ENCODE measurements at regions not wholly inside any gene's neighbourhood (a gene's known extent, or its start where the extent isn't known, plus 50 kb on each side); places are given as distances from the start of the nearest gene placed in this dataset.

GRCh38 chr11:134617360-134617759 lies 205.3 kb upstream of the B3GAT1 start:
- TF ChIP-seq POLR2A (IDR thresholded peaks at IDR 0.05): no peak
- TF ChIP-seq, protein P1, sequence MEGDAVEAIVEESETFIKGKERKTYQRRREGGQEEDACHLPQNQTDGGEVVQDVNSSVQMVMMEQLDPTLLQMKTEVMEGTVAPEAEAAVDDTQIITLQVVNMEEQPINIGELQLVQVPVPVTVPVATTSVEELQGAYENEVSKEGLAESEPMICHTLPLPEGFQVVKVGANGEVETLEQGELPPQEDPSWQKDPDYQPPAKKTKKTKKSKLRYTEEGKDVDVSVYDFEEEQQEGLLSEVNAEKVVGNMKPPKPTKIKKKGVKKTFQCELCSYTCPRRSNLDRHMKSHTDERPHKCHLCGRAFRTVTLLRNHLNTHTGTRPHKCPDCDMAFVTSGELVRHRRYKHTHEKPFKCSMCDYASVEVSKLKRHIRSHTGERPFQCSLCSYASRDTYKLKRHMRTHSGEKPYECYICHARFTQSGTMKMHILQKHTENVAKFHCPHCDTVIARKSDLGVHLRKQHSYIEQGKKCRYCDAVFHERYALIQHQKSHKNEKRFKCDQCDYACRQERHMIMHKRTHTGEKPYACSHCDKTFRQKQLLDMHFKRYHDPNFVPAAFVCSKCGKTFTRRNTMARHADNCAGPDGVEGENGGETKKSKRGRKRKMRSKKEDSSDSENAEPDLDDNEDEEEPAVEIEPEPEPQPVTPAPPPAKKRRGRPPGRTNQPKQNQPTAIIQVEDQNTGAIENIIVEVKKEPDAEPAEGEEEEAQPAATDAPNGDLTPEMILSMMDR (IDR thresholded peaks at IDR 0.05): no peak

Measured in thyroid gland (tissue), 4 donors.